HCT116 (cell line): ENCODE measurements at regions not wholly inside any gene's neighbourhood (a gene's known extent, or its start where the extent isn't known, plus 50 kb on each side); places are given as distances from the start of the nearest gene placed in this dataset.

Source experiments
- ATAC-seq: fragments of 200-7000 bp; cut with Tn5 transposase; 2 replicates; pipeline ENCODE4 v1.9.1; 2020; ENCODE audit warnings: mild to moderate bottlenecking, moderate library complexity
- BruUV-seq: library from RNA; stranded (reverse); fragments of 400-500 nt; replicated peaks from 2 replicates; lab custom pipeline; 2021; lab: Mats Ljungman, UMichigan
- CTCF ChIA-PET: fragments of 300-600 bp; sonication (Branson Sonifier 250); formaldehyde crosslinking; loops from one replicate; lab custom pipeline; 2021; ENCODE audit warnings: antibody characterized with exemption; lab: Charles Lee
- POLR2A ChIA-PET: fragments of 300-600, 350-600 bp; sonication (Branson Sonifier 250); formaldehyde crosslinking; loops from one replicate; lab custom pipeline; 2021; ENCODE audit warnings: antibody characterized with exemption; lab: Charles Lee
- RAD21 ChIA-PET, 2 experiments: fragments of 300-600 bp; sonication (Branson Sonifier 250); formaldehyde crosslinking; loops; one replicate each; lab custom pipeline; 2023; ENCODE audit warnings: low total read pairs in 2 of 2; ENCODE audit not compliant: uncharacterized antibody in 2 of 2, unreplicated experiment in 2 of 2, low non-redundant PET in 1 of 2; lab: Charles Lee
- DNase-seq: peaks from one replicate; pipeline ENCODE4 v3.0.0-alpha.2; 2010; ENCODE audit warnings: low read depth, low spot score
- H2AFZ ChIP-seq: fragments of 200-600 bp; shearing (Covaris generic), sonication (generic); 2 replicates; pipeline ENCODE4 v1.6.1; 2017; ENCODE audit warnings: low read depth, mixed run types, mixed read lengths, antibody characterized with exemption, low read length; ENCODE audit not compliant: poor library complexity, severe bottlenecking
- H3K27ac ChIP-seq: 2 replicates; pipeline ENCODE4 v1.5.1; 2012; ENCODE audit warnings: low read depth, low read length
- H3K27me3 ChIP-seq: fragments of 200-600 bp; sonication (generic); 2 replicates; pipeline ENCODE4 v1.6.1; 2016; ENCODE audit warnings: mixed run types, low read length, mixed read lengths; ENCODE audit not compliant: insufficient read depth
- H3K36me3 ChIP-seq, 2 experiments: fragments of 200-500 bp in 1 of 2; fragments of 200-600 bp in 1 of 2; sonication (Bioruptor generic) in 1 of 2; sonication (generic) in 1 of 2; 2 replicates each; pipeline versions ENCODE4 v1.5.1 to v1.6.1; 2014 to 2016; ENCODE audit warnings: low read length in 2 of 2, inconsistent platforms in 1 of 2, mixed read lengths in 1 of 2, mixed run types in 1 of 2; ENCODE audit not compliant: insufficient read depth in 2 of 2, control insufficient read depth in 1 of 2
- H3K4me1 ChIP-seq, 2 experiments: fragments of 200-600 bp in 1 of 2; sonication (generic) in 1 of 2; 2 replicates each; pipeline versions ENCODE4 v1.5.1 to v1.6.1; 2012 to 2017; ENCODE audit warnings: low read length in 2 of 2, inconsistent platforms in 1 of 2, mild to moderate bottlenecking in 1 of 2, mixed read lengths in 1 of 2, mixed run types in 1 of 2, moderate library complexity in 1 of 2; ENCODE audit not compliant: insufficient read depth in 2 of 2, control insufficient read depth in 1 of 2
- H3K4me2 ChIP-seq: fragments of 200-600 bp; sonication (generic); 2 replicates; pipeline ENCODE4 v1.6.1; 2017; ENCODE audit warnings: mixed run types, low read length, mixed read lengths
- H3K4me3 ChIP-seq, 2 experiments: fragments of 200-600 bp in 1 of 2; sonication (generic) in 1 of 2; replicated peaks in 1 of 2; 2 replicates each; pipeline ENCODE4 v1.5.1; 2011 to 2016; ENCODE audit warnings: low read length in 2 of 2, control low read depth in 1 of 2, low read depth in 1 of 2, mild to moderate bottlenecking in 1 of 2, mixed read lengths in 1 of 2, mixed run types in 1 of 2
- H3K79me2 ChIP-seq: fragments of 200-600 bp; sonication (generic); 2 replicates; pipeline ENCODE4 v1.6.1; 2017; ENCODE audit warnings: mild to moderate bottlenecking, mixed run types, low read length, moderate library complexity, mixed read lengths; ENCODE audit not compliant: insufficient read depth
- H3K9ac ChIP-seq: fragments of 200-600 bp; sonication (generic); 2 replicates; pipeline ENCODE4 v1.6.1; 2016; ENCODE audit warnings: low read length, mixed read lengths
- H3K9me2 ChIP-seq: fragments of 200-600 bp; sonication (generic), shearing (Covaris generic); 2 replicates; pipeline ENCODE4 v1.6.1; 2017; ENCODE audit warnings: mixed run types, mild to moderate bottlenecking, moderate library complexity; ENCODE audit not compliant: insufficient read depth
- H3K9me3 ChIP-seq, 2 experiments: fragments of 200-500 bp in 1 of 2; fragments of 200-600 bp in 1 of 2; sonication (Bioruptor generic) in 1 of 2; sonication (generic) in 1 of 2; 2 replicates each; pipeline ENCODE4 v1.6.1; 2014 to 2017; ENCODE audit warnings: low read length in 2 of 2, mixed read lengths in 2 of 2, inconsistent platforms in 1 of 2, low read depth in 1 of 2, mild to moderate bottlenecking in 1 of 2, mixed run types in 1 of 2, moderate library complexity in 1 of 2; ENCODE audit not compliant: control insufficient read depth in 1 of 2, insufficient read depth in 1 of 2
- H4K20me1 ChIP-seq: fragments of 200-600 bp; sonication (generic), shearing (Covaris generic); 2 replicates; pipeline ENCODE4 v1.6.1; 2017; ENCODE audit warnings: mixed run types, mild to moderate bottlenecking, moderate library complexity; ENCODE audit not compliant: insufficient read depth
- EGR1 ChIP-seq: IDR thresholded peaks from 2 replicates; pipeline ENCODE4 v1.6.1; 2012; ENCODE audit warnings: low read depth
- EZH2phosphoT487 ChIP-seq: fragments of 200-600 bp; IDR thresholded peaks from 2 replicates; pipeline ENCODE4 v1.6.1; 2018; ENCODE audit warnings: antibody characterized with exemption, borderline replicate concordance
- FOSL1 ChIP-seq: IDR thresholded peaks from 2 replicates; pipeline ENCODE4 v1.6.1; 2012; ENCODE audit warnings: low read depth
- JUND ChIP-seq: IDR thresholded peaks from 2 replicates; pipeline ENCODE4 v1.6.1; 2012
- POLR2A ChIP-seq: IDR thresholded peaks from 2 replicates; pipeline ENCODE4 v1.7.0; 2011; ENCODE audit warnings: borderline replicate concordance; ENCODE audit not compliant: insufficient read depth, insufficient read length; ENCODE audit errors: extremely low read depth
- POLR2AphosphoS5 ChIP-seq: IDR thresholded peaks from 2 replicates; pipeline ENCODE4 v1.6.1; 2011; ENCODE audit warnings: mild to moderate bottlenecking, low read depth, low read length, moderate library complexity
- SIN3A ChIP-seq: IDR thresholded peaks from 2 replicates; pipeline ENCODE4 v1.6.1; 2012; ENCODE audit warnings: low read depth
- SP1 ChIP-seq: IDR thresholded peaks from 2 replicates; pipeline ENCODE4 v1.6.1; 2012; ENCODE audit warnings: low read depth
- ZNF274 ChIP-seq: fragments of 200-500 bp; sonication (Bioruptor generic); IDR thresholded peaks from 2 replicates; pipeline ENCODE4 v1.6.1; 2014; ENCODE audit warnings: mild to moderate bottlenecking, low read depth, low read length, inconsistent platforms
- intact Hi-C: fragments of 100-400 bp; cut with micrococcal nuclease; formaldehyde crosslinking; loops from 2 replicates; pipeline ENCODE4 v1.10.0; 2022
- TF ChIP-seq, protein P1 (sequence below): IDR thresholded peaks from 2 replicates; pipeline ENCODE4 v1.6.1; 2012; ENCODE audit warnings: low read depth
- TF ChIP-seq, protein P2 (sequence below): IDR thresholded peaks from 2 replicates; pipeline ENCODE4 v1.6.1; 2012

DNA sequence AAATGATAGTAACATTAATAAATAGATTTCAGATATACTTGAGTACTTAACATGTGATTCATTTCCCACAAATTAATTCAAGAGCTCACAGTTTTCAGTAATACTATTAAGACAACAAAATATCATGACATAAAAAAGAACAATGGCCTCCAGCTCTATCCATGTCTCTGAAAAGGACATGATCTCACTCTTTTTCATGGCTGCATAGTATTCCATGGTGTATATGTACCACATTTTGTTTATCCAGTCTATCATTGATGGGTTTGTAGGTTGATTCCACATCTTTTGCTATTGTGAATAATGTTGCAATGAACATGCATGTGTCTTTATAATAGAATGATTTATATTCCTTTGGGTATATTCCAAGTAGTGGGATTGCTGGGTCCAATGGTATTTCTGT, 1012.8 kb upstream of the ALCAM start:
- H4K20me1 ChIP-seq, result no peaks in the 10 kb centered on the region
- no TSS peak for BruUV-seq
- H3K4me3 ChIP-seq, result no peak overlapping the region
- no peaks in the 10 kb centered on the region for H3K9me2 ChIP-seq
- H3K9ac ChIP-seq, result no peak overlapping the region
- ChIA-PET CTCF (no interaction called here), RAD21 (interaction anchor here in 1 of 2 experiments (0.7 kb wide), 1 partner anchor 107 kb away, joined by 3 read pairs; no protein-coding TSS in a partner anchor), POLR2A (no interaction called here)
- H3K9me3 ChIP-seq, result no peaks in the 10 kb centered on the region
- H3K27ac ChIP-seq, result no peak overlapping the region
- H2AFZ ChIP-seq, result no peak overlapping the region
- peaks cover 0 to 26% of the 10 kb centered on the region in 2 experiments; a peak in 1 of 4 replicates for H3K36me3 ChIP-seq
- no peaks in the 10 kb centered on the region for H3K4me1 ChIP-seq
- intact Hi-C loops, result no loop called here
- peaks cover 45% of the 10 kb centered on the region for H3K79me2 ChIP-seq
- no peak for ATAC-seq
- no peaks in the 10 kb centered on the region for H3K27me3 ChIP-seq
- no peak for DNase-seq
- TF ChIP-seq ZNF274 (no peak), SIN3A (no peak), FOSL1 (no peak), POLR2AphosphoS5 (no peak), EZH2phosphoT487 (no peak), JUND (no peak), POLR2A (no peak), SP1 (no peak), EGR1 (no peak)
- TF ChIP-seq, protein P1, sequence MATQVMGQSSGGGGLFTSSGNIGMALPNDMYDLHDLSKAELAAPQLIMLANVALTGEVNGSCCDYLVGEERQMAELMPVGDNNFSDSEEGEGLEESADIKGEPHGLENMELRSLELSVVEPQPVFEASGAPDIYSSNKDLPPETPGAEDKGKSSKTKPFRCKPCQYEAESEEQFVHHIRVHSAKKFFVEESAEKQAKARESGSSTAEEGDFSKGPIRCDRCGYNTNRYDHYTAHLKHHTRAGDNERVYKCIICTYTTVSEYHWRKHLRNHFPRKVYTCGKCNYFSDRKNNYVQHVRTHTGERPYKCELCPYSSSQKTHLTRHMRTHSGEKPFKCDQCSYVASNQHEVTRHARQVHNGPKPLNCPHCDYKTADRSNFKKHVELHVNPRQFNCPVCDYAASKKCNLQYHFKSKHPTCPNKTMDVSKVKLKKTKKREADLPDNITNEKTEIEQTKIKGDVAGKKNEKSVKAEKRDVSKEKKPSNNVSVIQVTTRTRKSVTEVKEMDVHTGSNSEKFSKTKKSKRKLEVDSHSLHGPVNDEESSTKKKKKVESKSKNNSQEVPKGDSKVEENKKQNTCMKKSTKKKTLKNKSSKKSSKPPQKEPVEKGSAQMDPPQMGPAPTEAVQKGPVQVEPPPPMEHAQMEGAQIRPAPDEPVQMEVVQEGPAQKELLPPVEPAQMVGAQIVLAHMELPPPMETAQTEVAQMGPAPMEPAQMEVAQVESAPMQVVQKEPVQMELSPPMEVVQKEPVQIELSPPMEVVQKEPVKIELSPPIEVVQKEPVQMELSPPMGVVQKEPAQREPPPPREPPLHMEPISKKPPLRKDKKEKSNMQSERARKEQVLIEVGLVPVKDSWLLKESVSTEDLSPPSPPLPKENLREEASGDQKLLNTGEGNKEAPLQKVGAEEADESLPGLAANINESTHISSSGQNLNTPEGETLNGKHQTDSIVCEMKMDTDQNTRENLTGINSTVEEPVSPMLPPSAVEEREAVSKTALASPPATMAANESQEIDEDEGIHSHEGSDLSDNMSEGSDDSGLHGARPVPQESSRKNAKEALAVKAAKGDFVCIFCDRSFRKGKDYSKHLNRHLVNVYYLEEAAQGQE, result no peak
- TF ChIP-seq, protein P2, sequence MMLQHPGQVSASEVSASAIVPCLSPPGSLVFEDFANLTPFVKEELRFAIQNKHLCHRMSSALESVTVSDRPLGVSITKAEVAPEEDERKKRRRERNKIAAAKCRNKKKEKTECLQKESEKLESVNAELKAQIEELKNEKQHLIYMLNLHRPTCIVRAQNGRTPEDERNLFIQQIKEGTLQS, result no peak
- H3K4me2 ChIP-seq, result no peak overlapping the region
